Thyroid gland (tissue), 4 donors: ENCODE measurements at regions not wholly inside any gene's neighbourhood (a gene's known extent, or its start where the extent isn't known, plus 50 kb on each side); places are given as distances from the start of the nearest gene placed in this dataset.
A peak's percentile ranks its signal among the peaks of the same experiment; 100 is the strongest.

Source experiments
- DNase-seq, 2 donors: peaks; one replicate each; pipeline ENCODE4 v3.0.0-alpha.2; 2019
- H3K27ac ChIP-seq, 3 donors: fragments of 200-600 bp; sonication (generic); 1 replicate in 2 of 3; 2 replicates in 1 of 3; pipeline ENCODE4 v1.5.1; 2016 to 2019; ENCODE audit warnings: mild to moderate bottlenecking in 1 of 3, moderate library complexity in 1 of 3
- H3K27me3 ChIP-seq: fragments of 200-600 bp; sonication (generic); one replicate; pipeline ENCODE4 v1.5.1; 2019
- H3K36me3 ChIP-seq, 2 donors: fragments of 200-600 bp; sonication (generic); one replicate each; pipeline ENCODE4 v1.5.1; 2016 to 2019
- H3K4me1 ChIP-seq, 2 donors: fragments of 200-600 bp; sonication (generic); one replicate each; pipeline ENCODE4 v1.5.1; 2017 to 2019
- H3K4me3 ChIP-seq, 3 donors: fragments of 200-600 bp; sonication (generic); replicated peaks in 1 of 3; 1 replicate in 2 of 3; 2 replicates in 1 of 3; pipeline ENCODE4 v1.5.1; 2016; ENCODE audit warnings: mild to moderate bottlenecking in 1 of 3
- H3K9me3 ChIP-seq: fragments of 200-600 bp; sonication (generic); one replicate; pipeline ENCODE4 v1.5.1; 2017
- CTCF ChIP-seq, 6 experiments: fragments of 200-600 bp in 3 of 6; fragments of 450-650 bp in 3 of 6; sonication (generic) in 3 of 6; IDR thresholded peaks; one replicate each; pipeline ENCODE4 v1.5.1; 2016 to 2019; ENCODE audit warnings: antibody characterized with exemption in 6 of 6, mild to moderate bottlenecking in 2 of 6, inconsistent platforms in 1 of 6, moderate library complexity in 1 of 6
- POLR2A ChIP-seq, 2 donors: fragments of 450-650 bp; IDR thresholded peaks; one replicate each; pipeline ENCODE4 v1.6.1; 2017; ENCODE audit warnings: antibody characterized with exemption in 2 of 2, mild to moderate bottlenecking in 2 of 2, moderate library complexity in 1 of 2
- WGBS, 2 donors: methylation state at CpG; one replicate each; pipeline ENCODE4 v1.1.5; 2017; 5-methylcytosine and 5-hydroxymethylcytosine counted together
- intact Hi-C: fragments of 100-400 bp; cut with DNase I; formaldehyde crosslinking; loops from one replicate; pipeline ENCODE4 v1.15.1; 2023

DNA sequence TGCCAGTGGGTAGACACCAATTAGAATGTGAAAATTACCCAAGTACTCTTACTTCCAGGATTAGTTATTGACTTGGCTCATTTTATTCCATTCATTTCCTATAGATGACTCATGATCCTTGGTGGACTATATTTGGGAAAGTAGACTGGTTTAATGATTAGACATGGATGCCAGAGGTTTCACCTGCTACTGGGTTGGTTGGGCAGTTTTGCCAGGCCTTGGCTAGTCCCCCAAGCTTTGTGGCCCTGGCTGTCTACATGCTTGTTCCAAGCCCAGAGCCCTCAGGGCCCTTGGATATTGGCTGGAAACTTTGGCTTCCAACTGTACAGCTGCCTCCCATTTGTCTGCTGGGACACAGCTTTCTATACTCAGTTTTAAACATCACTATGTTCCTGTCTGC, 104.1 kb downstream of the ZFP64 start:
- Histone ChIP-seq H3K27me3 (no peaks in the 10 kb centered on the region), H3K4me1 (no peaks in the 10 kb centered on the region), H3K36me3 (no peaks in the 10 kb centered on the region), H3K4me3 (no peak overlapping the region), H3K9me3 (no peaks in the 10 kb centered on the region), H3K27ac (no peak overlapping the region)
- TF ChIP-seq CTCF (IDR thresholded peaks at IDR 0.05), result no peak
- no peak for TF ChIP-seq POLR2A (IDR thresholded peaks at IDR 0.05)
- intact Hi-C loops, result loop anchor here (10.0 kb wide), 1 partner anchor 713 kb away; no protein-coding TSS in a partner anchor
- DNase-seq, result no peak

DNA sequence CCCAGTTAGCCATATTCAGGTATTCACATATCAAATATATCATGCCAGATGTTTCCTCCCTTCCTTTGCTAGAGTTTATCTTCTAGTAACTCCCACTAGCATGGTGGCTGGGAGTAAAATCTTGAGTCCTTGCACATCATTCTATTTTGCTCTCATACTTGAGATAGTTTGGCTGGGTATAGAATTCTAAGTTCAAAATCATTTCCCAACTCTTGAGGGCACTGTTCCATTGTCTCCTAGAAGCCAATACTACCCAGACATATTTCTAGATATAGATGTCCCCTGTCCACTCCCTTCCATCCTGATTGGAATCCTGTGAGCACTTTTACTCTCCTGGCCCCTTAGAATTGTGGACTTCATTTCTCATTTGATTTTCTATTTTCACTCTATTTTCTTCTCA, 104.7 kb downstream of the ZFP64 start:
- Histone ChIP-seq H3K36me3 (no peaks in the 10 kb centered on the region), H3K27ac (no peak overlapping the region), H3K4me1 (no peaks in the 10 kb centered on the region), H3K9me3 (no peaks in the 10 kb centered on the region), H3K27me3 (no peaks in the 10 kb centered on the region), H3K4me3 (no peak overlapping the region)
- TF ChIP-seq POLR2A (IDR thresholded peaks at IDR 0.05) (no peak), CTCF (IDR thresholded peaks at IDR 0.05) (no peak)
- intact Hi-C loops, result loop anchor here (10.0 kb wide), 1 partner anchor 712 kb away; no protein-coding TSS in a partner anchor
- no peak for DNase-seq

- TF ChIP-seq POLR2A (IDR thresholded peaks at IDR 0.05), result no peak
- no peak for TF ChIP-seq CTCF (IDR thresholded peaks at IDR 0.05)
- WGBS, 2 donors, result 94 to 97% methylated on average over 11 to 14 of the region's 28 CpGs
- Histone ChIP-seq H3K36me3 (no peaks in the 10 kb centered on the region), H3K9me3 (no peaks in the 10 kb centered on the region), H3K27ac (no peak overlapping the region), H3K27me3 (no peaks in the 10 kb centered on the region), H3K4me3 (no peak overlapping the region), H3K4me1 (no peaks in the 10 kb centered on the region)
- intact Hi-C loops, result loop anchor here (10.0 kb wide), 1 partner anchor 710 kb away; no protein-coding TSS in a partner anchor
- DNase-seq, result no peak
These were observed 106.9 kb downstream of the ZFP64 start for GRCh38 chr20:52084727-52085126.

DNA sequence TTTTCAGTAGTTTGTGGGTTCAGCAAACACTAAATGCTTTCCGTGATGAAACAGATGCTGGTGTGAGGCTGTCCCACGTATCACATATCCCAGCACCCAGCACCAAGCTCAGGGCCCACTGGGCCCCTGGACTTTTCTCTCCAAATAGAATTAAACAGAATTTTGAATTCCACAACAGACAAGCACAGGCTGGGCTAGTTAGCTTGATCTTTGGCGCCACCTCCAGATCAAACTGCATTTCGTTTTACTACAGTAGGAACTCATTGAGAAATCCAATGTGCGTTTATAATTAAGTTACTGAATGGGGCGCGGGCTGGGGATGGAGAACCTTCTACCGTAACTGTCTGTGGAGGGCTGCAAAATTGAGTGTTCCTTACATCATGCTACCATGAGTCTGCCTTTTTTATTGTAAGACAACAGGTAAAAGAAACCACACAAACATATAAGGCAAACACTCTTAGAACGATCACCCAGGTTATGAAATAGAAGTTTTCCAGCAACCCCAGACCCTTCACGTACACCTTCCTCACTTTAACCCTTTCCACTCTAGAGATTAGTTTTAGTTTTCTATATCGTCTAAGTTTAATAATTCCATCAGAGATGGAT, 107.8 kb downstream of the ZFP64 start:
- TF ChIP-seq CTCF (IDR thresholded peaks at IDR 0.05), result peak in 5 of 6 experiments; percentile 14 to 72 (median 62)
- no peak for TF ChIP-seq POLR2A (IDR thresholded peaks at IDR 0.05)
- intact Hi-C loops, result loop anchor here (10.0 kb wide), 1 partner anchor 709 kb away; no protein-coding TSS in a partner anchor
- 36 to 40% methylated on average over 11 of the region's 11 CpGs for WGBS, 2 donors
- Histone ChIP-seq H3K27ac (no peak overlapping the region), H3K4me3 (no peak overlapping the region), H3K4me1 (no peaks in the 10 kb centered on the region), H3K9me3 (no peaks in the 10 kb centered on the region), H3K36me3 (no peaks in the 10 kb centered on the region), H3K27me3 (no peaks in the 10 kb centered on the region)
- DNase-seq, result peak; percentile 66 to 76

DNA sequence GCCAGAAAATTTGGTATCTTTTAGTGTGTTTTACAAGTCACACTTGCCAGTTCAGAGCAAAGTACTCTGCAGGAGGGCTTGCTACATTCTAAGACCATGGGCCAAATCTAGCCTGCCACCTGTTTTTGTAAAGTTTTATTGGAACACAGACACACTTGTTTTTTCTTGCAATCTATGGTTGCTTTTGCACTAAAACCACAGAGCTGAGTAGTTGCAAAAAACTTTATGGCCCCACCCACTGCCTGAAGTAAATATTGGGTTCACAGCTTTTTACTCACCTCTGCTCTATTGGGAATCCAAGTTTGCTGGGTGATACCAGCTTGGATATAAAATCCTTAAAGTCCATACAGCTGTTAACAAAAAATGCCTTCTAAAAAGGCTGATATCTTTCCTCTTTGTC, 109.0 kb downstream of the ZFP64 start:
- intact Hi-C loops, result loop anchor here (10.0 kb wide), 1 partner anchor 708 kb away; no protein-coding TSS in a partner anchor
- Histone ChIP-seq H3K36me3 (no peaks in the 10 kb centered on the region), H3K27ac (no peak overlapping the region), H3K27me3 (no peaks in the 10 kb centered on the region), H3K9me3 (no peaks in the 10 kb centered on the region), H3K4me1 (no peaks in the 10 kb centered on the region), H3K4me3 (no peak overlapping the region)
- DNase-seq, result no peak
- no peak for TF ChIP-seq CTCF (IDR thresholded peaks at IDR 0.05)
- TF ChIP-seq POLR2A (IDR thresholded peaks at IDR 0.05), result no peak
